Esophagus muscularis mucosa (tissue), 4 donors: ENCODE measurements at regions not wholly inside any gene's neighbourhood (a gene's known extent, or its start where the extent isn't known, plus 50 kb on each side); places are given as distances from the start of the nearest gene placed in this dataset.

Experiments
- DNase-seq: peaks from one replicate; pipeline ENCODE4 v3.0.0-alpha.2; 2017; ENCODE audit errors: extremely low spot score
- H3K27ac ChIP-seq, 4 donors: fragments of 200-600 bp; sonication (generic); replicated peaks in 1 of 4; 1 replicate in 3 of 4; 2 replicates in 1 of 4; pipeline ENCODE4 v1.5.1; 2016 to 2019; ENCODE audit warnings: mild to moderate bottlenecking in 1 of 4
- H3K27me3 ChIP-seq, 4 donors: fragments of 200-600 bp; sonication (generic); one replicate each; pipeline versions ENCODE4 v1.5.1 to v1.6.0; 2016 to 2019
- H3K36me3 ChIP-seq, 4 donors: fragments of 200-600 bp; sonication (generic); one replicate each; pipeline ENCODE4 v1.5.1; 2016 to 2019
- H3K4me1 ChIP-seq, 4 donors: fragments of 200-600 bp; sonication (generic); one replicate each; pipeline ENCODE4 v1.5.1; 2016 to 2019
- H3K4me3 ChIP-seq, 4 donors: fragments of 200-600 bp; sonication (generic); 1 replicate in 2 of 4; 2 replicates in 2 of 4; pipeline ENCODE4 v1.5.1; 2016 to 2019; ENCODE audit warnings: mild to moderate bottlenecking in 4 of 4, moderate library complexity in 1 of 4
- H3K9me3 ChIP-seq, 4 donors: fragments of 200-600 bp; sonication (generic); 1 replicate in 3 of 4; 2 replicates in 1 of 4; pipeline ENCODE4 v1.5.1; 2016 to 2019
- CTCF ChIP-seq, 3 experiments: fragments of 200-600 bp in 2 of 3; fragments of 450-650 bp in 1 of 3; sonication (generic) in 2 of 3; IDR thresholded peaks; one replicate each; pipeline ENCODE4 v1.5.1; 2017 to 2019; ENCODE audit warnings: antibody characterized with exemption in 3 of 3, mild to moderate bottlenecking in 2 of 3, moderate library complexity in 1 of 3
- EP300 ChIP-seq: sonication (generic); formaldehyde crosslinking; IDR thresholded peaks from one replicate; pipeline ENCODE4 v1.6.1; 2017; ENCODE audit warnings: antibody characterized with exemption
- POLR2A ChIP-seq: fragments of 450-650 bp; IDR thresholded peaks from one replicate; pipeline ENCODE4 v1.6.1; 2017; ENCODE audit warnings: antibody characterized with exemption, moderate library complexity, mild to moderate bottlenecking, low read depth
- POLR2AphosphoS5 ChIP-seq, 2 donors: sonication (generic); formaldehyde crosslinking; IDR thresholded peaks; one replicate each; pipeline ENCODE4 v1.6.1; 2017; ENCODE audit warnings: antibody characterized with exemption in 2 of 2
- WGBS: methylation state at CpG from one replicate; pipeline ENCODE4 v1.1.5; 2018; 5-methylcytosine and 5-hydroxymethylcytosine counted together
- intact Hi-C: fragments of 100-400 bp; cut with DNase I; formaldehyde crosslinking; loops from one replicate; pipeline ENCODE4 v1.15.1; 2023
- small RNA-seq, 3 donors: library from RNA; depleted of rRNA; stranded (forward); fragments of <200 nt; gene quantifications; one replicate each; pipeline ENCODE3, GENCODE V24; 2016

GRCh38 chr21:17900281-17900989 is 81.3 kb upstream of the C21orf91 start:
- Histone ChIP-seq H3K36me3 (no peaks in the 10 kb centered on the region), H3K27me3 (no peaks in the 10 kb centered on the region), H3K9me3 (no peaks in the 10 kb centered on the region), H3K4me3 (no peak overlapping the region), H3K27ac (peak overlapping the region in 2 of 4 donors; percentile 35 to 44), H3K4me1 (peaks cover 0 to 10% (median 5%) of the 10 kb centered on the region in 4 donors)
- TF ChIP-seq EP300 (no peak), CTCF (IDR thresholded peaks at IDR 0.05) (no peak), POLR2A (no peak), POLR2AphosphoS5 (IDR thresholded peaks at IDR 0.05) (no peak)
- intact Hi-C loops = loop anchor here (10.0 kb wide), 1 partner anchor 86 kb away; the partner anchor contains the start of gene C21orf91
- 71% methylated on average over 6 of the region's 8 CpGs for WGBS
- DNase-seq = no peak

- WGBS = 86% methylated on average over 1 of the region's 1 CpG
- no peak overlapping the region for H3K27ac ChIP-seq
- TF ChIP-seq POLR2A = no peak
- TF ChIP-seq POLR2AphosphoS5 (IDR thresholded peaks at IDR 0.05) = no peak
- no peak for TF ChIP-seq EP300
- no peak for TF ChIP-seq CTCF (IDR thresholded peaks at IDR 0.05)
- intact Hi-C loops = no loop called here
- no peaks in the 10 kb centered on the region for H3K9me3 ChIP-seq
- H3K27me3 ChIP-seq = no peaks in the 10 kb centered on the region
- no peak for DNase-seq
- H3K4me1 ChIP-seq = no peaks in the 10 kb centered on the region
- no peak overlapping the region for H3K4me3 ChIP-seq
- no peaks in the 10 kb centered on the region for H3K36me3 ChIP-seq
Observed at GRCh38 chr21:17889171-17889570, 70.0 kb upstream of the C21orf91 start.

GRCh38 chr21:17869115-17869514 is 50.0 kb upstream of the C21orf91 start:
- Histone ChIP-seq H3K36me3 (no peaks in the 10 kb centered on the region), H3K9me3 (no peaks in the 10 kb centered on the region), H3K4me3 (no peak overlapping the region), H3K27me3 (no peaks in the 10 kb centered on the region), H3K27ac (no peak overlapping the region), H3K4me1 (no peaks in the 10 kb centered on the region)
- TF ChIP-seq POLR2AphosphoS5 (IDR thresholded peaks at IDR 0.05) (no peak), POLR2A (no peak), EP300 (no peak), CTCF (IDR thresholded peaks at IDR 0.05) (no peak)
- intact Hi-C loops = no loop called here
- no peak for DNase-seq

Small RNA genes in the stretch of these regions (small RNA-seq; reads per million reads assigned to genes)
- gene RPL37P3 = 0 reads per million in 3 donors
